H1 (cell line): ENCODE measurements at regions not wholly inside any gene's neighbourhood (a gene's known extent, or its start where the extent isn't known, plus 50 kb on each side); places are given as distances from the start of the nearest gene placed in this dataset.

Experiments
- ASH2L ChIP-seq: fragments of 200-600, 300-600 bp; sonication (generic); IDR thresholded peaks from one replicate; pipeline ENCODE4 v1.7.1; 2017; ENCODE audit warnings: low read length
- BCL11A ChIP-seq, 2 experiments: IDR thresholded peaks; one replicate each; pipeline ENCODE4 v1.6.1; 2011; ENCODE audit warnings: low read depth in 2 of 2, low read length in 2 of 2, mild to moderate bottlenecking in 2 of 2
- CHD7 ChIP-seq: fragments of 300-600 bp; sonication (generic); IDR thresholded peaks from 2 replicates; pipeline ENCODE4 v1.7.1; 2012; ENCODE audit warnings: low read length, moderate library complexity, mild to moderate bottlenecking, inconsistent platforms; ENCODE audit not compliant: insufficient replicate concordance
- CTBP2 ChIP-seq: IDR thresholded peaks from 2 replicates; pipeline ENCODE4 v1.7.0; 2011; ENCODE audit warnings: borderline replicate concordance, mild to moderate bottlenecking, moderate library complexity, mixed read lengths, low read length; ENCODE audit not compliant: insufficient read depth, insufficient read length
- HDAC2 ChIP-seq, 2 experiments: fragments of 300-600 bp in 1 of 2; sonication (generic) in 1 of 2; IDR thresholded peaks; 2 replicates each; pipeline ENCODE4 v1.6.1; 2011 to 2012; ENCODE audit warnings: low read depth in 2 of 2, low read length in 2 of 2, mild to moderate bottlenecking in 2 of 2, moderate library complexity in 2 of 2, borderline replicate concordance in 1 of 2, inconsistent platforms in 1 of 2
- JUND ChIP-seq: IDR thresholded peaks from 2 replicates; pipeline ENCODE4 v1.6.1; 2011; ENCODE audit warnings: mild to moderate bottlenecking, improper control_type of control experiment, low read length
- SP4 ChIP-seq: IDR thresholded peaks from 2 replicates; pipeline ENCODE4 v1.6.1; 2012; ENCODE audit warnings: low read length, inconsistent platforms

GRCh38 chr12:98371419-98371818 lies 144.0 kb upstream of the TMPO start (continued):
- TF ChIP-seq CHD7 (no peak), HDAC2 (IDR thresholded peaks at IDR 0.05; ENCODE audit: borderline replicate concordance in 1 of 2, low read depth in 2 of 2, low read length in 2 of 2) (no peak), ASH2L (no peak), SP4 (no peak), CTBP2 (no peak), JUND (no peak), BCL11A (IDR thresholded peaks at IDR 0.05; ENCODE audit: low read depth in 2 of 2, low read length in 2 of 2) (no peak)
